GM19240 (cell line): ENCODE measurements at regions not wholly inside any gene's neighbourhood (a gene's known extent, or its start where the extent isn't known, plus 50 kb on each side); places are given as distances from the start of the nearest gene placed in this dataset.

ENCODE experiments used
- DNase-seq: peaks from one replicate; pipeline ENCODE4 v3.0.0; 2011; ENCODE audit warnings: low spot score; ENCODE audit not compliant: insufficient read length

GRCh38 chr5:112112346-112112745 is 306.7 kb downstream of the EPB41L4A start:
- DNase-seq: no peak

GRCh38 chr5:112109331-112110007 is 309.6 kb downstream of the EPB41L4A start:
- no peak for DNase-seq

GRCh38 chr5:112106878-112107277 is 312.2 kb downstream of the EPB41L4A start:
- DNase-seq: no peak

- no peak for DNase-seq
Measured at GRCh38 chr5:112097768-112098167, 321.3 kb downstream of the EPB41L4A start.

- no peak for DNase-seq
Measured at GRCh38 chr5:112087222-112087621, 330.2 kb upstream of the NREP start.

GRCh38 chr5:112086740-112087139 is 329.7 kb upstream of the NREP start:
- DNase-seq: no peak

GRCh38 chr5:112084149-112084548 is 327.2 kb upstream of the NREP start:
- DNase-seq: no peak

GRCh38 chr5:112083623-112084022 is 326.6 kb upstream of the NREP start:
- DNase-seq: no peak

- no peak for DNase-seq
Measured at GRCh38 chr5:112077180-112077579, 320.2 kb upstream of the NREP start.

- DNase-seq: no peak
Measured at GRCh38 chr5:112070022-112070421, 313.0 kb upstream of the NREP start.

GRCh38 chr5:112069329-112069728 is 312.3 kb upstream of the NREP start:
- DNase-seq: no peak

GRCh38 chr5:112068593-112068992 is 311.6 kb upstream of the NREP start:
- no peak for DNase-seq

- DNase-seq: no peak
Measured at GRCh38 chr5:112065781-112066180, 308.8 kb upstream of the NREP start.

GRCh38 chr5:112064956-112065355 is 308.0 kb upstream of the NREP start:
- DNase-seq: no peak

GRCh38 chr5:112064271-112064701 is 307.3 kb upstream of the NREP start:
- DNase-seq: no peak

- no peak for DNase-seq
Measured at GRCh38 chr5:112063856-112064255, 306.9 kb upstream of the NREP start.

- DNase-seq: no peak
Measured at GRCh38 chr5:112063191-112063590, 306.2 kb upstream of the NREP start.

- DNase-seq: no peak
Measured at GRCh38 chr5:112062181-112062580, 305.2 kb upstream of the NREP start.

- no peak for DNase-seq
Measured at GRCh38 chr5:112061666-112062065, 304.7 kb upstream of the NREP start.

- no peak for DNase-seq
Measured at GRCh38 chr5:112059579-112060135, 302.7 kb upstream of the NREP start.

- DNase-seq: no peak
Measured at GRCh38 chr5:112049738-112050137, 292.7 kb upstream of the NREP start.

- DNase-seq: no peak
Measured at GRCh38 chr5:112036206-112036605, 279.2 kb upstream of the NREP start.

GRCh38 chr5:112034421-112034979 is 277.5 kb upstream of the NREP start:
- DNase-seq: no peak
